Retinal pigment epithelial cell (primary cell): ENCODE measurements at regions not wholly inside any gene's neighbourhood (a gene's known extent, or its start where the extent isn't known, plus 50 kb on each side); places are given as distances from the start of the nearest gene placed in this dataset.

Experiments used
- DNase-seq: peaks from one replicate; pipeline ENCODE4 v3.0.0-alpha.2; 2010; ENCODE audit warnings: low read depth
- H3K4me3 ChIP-seq: 2 replicates; pipeline ENCODE4 v1.5.1; 2011; ENCODE audit warnings: mild to moderate bottlenecking, low read length, control low read depth, moderate library complexity
- CTCF ChIP-seq: conservative IDR thresholded peaks from 2 replicates; pipeline ENCODE4 v1.5.1; 2011; ENCODE audit warnings: low read depth, low read length, control low read depth, inconsistent platforms

GRCh38 chr15:53312707-53313106 lies 446.8 kb downstream of the WDR72 start:
- H3K4me3 ChIP-seq, result no peak overlapping the region
- TF ChIP-seq CTCF, result no peak

GRCh38 chr15:53310709-53311108 lies 448.8 kb downstream of the WDR72 start:
- TF ChIP-seq CTCF, result no peak
- no peak for DNase-seq
- no peak overlapping the region for H3K4me3 ChIP-seq

More at GRCh38 chr15:53312707-53313106, 446.8 kb downstream of the WDR72 start:
- DNase-seq, result no peak

- TF ChIP-seq CTCF, result no peak
- DNase-seq, result no peak
- no peak overlapping the region for H3K4me3 ChIP-seq
Measured at GRCh38 chr15:53307952-53308624, 451.4 kb downstream of the WDR72 start.

- H3K4me3 ChIP-seq, result no peak overlapping the region
- TF ChIP-seq CTCF, result no peak
- DNase-seq, result no peak
Measured at GRCh38 chr15:53305554-53305953, 453.9 kb downstream of the WDR72 start.

- no peak overlapping the region for H3K4me3 ChIP-seq
- TF ChIP-seq CTCF, result no peak
- no peak for DNase-seq
Measured at GRCh38 chr15:53305101-53305500, 454.4 kb downstream of the WDR72 start.

- DNase-seq, result no peak
- H3K4me3 ChIP-seq, result no peak overlapping the region
- no peak for TF ChIP-seq CTCF
Measured at GRCh38 chr15:53297828-53298227, 461.6 kb downstream of the WDR72 start.

GRCh38 chr15:53296603-53297002 lies 462.9 kb downstream of the WDR72 start:
- no peak for DNase-seq
- no peak for TF ChIP-seq CTCF
- H3K4me3 ChIP-seq, result no peak overlapping the region
